HK-2 (cell line): ENCODE measurements at regions not wholly inside any gene's neighbourhood (a gene's known extent, or its start where the extent isn't known, plus 50 kb on each side); places are given as distances from the start of the nearest gene placed in this dataset.
"Not testable (repeated sequence)": the region's sequence is repeated elsewhere in the genome, so short reads cannot be mapped to it uniquely, and the experiment has no call there.

Source experiments
- DNase-seq: peaks from one replicate; pipeline ENCODE4 v3.0.0-alpha.2; 2018; ENCODE audit not compliant: unreplicated experiment

DNA sequence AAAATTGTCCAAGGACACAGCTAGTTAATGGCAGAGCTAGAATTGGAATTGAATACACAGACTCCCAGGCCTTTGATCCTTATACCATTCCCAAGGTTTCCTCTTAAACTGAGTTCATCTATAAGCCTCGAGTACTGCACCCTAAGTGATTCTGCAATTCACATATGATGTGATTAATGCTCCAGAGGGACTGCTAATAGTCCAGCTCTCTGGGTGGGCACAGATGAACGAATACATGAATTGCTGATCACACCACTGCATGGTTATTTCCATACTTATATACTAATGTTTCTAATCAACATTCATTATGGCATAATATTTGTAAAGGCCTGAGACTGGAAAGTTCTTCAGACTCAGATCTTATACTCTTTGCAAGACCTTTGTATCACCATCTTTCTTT is 101.8 kb downstream of the NUFIP1 start:
- no peak for DNase-seq

DNA sequence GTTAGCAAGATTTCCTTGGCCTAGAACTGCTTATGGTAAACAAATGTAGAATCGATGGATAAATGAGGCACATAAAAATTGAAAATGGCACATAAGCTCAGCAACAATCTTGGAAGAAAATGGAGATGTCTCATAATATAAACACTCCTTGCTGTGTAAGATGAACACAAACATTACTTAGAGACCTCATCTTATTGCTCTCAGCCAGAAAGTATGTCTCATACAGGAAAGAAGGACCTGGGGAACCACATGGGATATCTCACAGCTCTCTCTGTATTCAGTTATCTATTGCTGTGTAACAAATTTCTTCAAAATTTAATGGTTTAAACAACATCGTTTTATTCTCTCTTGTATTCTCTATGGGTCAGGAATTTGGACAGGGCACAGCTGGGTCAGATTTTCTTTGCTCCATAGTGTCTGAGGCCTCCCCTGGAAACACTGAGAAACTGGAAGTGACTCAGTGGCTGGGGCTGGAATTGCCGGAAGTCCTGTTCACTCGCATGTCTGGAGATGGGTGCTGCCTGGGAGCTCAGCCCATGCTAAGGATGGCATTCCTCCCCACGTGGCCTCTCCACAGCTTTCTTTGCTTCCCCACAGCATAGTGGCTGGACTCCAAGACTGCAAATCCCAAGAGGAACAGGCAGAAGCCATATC is 105.1 kb downstream of the NUFIP1 start:
- DNase-seq: peak; percentile 3

DNA sequence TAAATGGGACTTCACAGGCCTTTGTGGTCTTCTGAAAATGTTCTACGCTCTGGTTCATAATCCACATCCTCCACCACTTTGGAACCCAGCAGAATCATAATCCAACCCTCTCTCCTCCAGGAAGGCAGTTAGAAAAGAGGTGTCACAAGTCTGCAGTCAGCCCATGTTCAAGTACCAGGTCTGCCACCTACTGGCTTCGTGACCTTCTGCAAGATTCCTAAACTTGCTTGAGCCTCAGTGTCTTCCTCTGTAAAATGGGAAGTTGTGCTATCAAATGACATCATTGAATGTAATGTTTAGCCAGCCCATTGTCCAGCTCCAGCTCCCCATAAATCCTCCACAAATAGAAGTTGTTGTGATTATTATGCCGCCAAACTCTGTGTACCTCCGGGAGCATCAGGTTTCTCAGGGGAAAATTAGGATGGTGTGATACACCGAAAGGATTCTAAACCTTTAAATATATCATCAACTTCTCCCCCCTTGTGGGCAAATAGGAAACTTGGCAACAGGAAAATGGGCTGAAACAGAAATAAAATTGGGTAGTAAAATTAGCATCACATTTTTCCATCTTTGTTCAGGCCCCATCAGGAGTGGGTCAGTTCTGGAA is 109.7 kb downstream of the NUFIP1 start:
- DNase-seq: peak; percentile 15

DNA sequence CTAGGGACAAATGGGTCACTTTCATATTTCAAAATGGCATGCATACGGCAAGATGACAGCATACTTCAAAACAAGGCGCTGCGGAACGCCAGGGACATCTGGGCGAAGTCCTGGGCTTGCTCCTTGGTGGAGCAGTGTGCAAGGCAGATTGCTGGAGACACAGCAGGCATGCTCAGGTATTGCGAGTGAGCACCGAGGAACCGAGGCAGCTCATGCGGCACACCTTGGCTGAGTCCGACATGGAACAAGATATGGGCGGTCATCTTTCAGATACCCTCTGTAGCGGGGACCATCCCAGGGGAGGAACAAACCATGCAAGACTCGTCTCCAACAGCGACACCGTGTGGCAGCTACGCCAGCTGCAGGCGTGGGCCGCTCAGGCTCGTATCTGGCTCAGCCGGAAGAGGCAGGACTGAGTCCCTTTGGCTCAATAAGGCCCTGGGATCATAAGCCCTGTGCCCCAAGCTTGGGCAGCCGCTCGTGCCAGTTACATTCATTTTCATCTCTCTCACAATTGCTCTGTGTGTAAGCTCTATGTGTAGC is 112.4 kb downstream of the NUFIP1 start:
- DNase-seq: no peak

GRCh38 chr13:44874886-44875630 is 114.2 kb downstream of the NUFIP1 start:
- peak; percentile 22 for DNase-seq

- no peak for DNase-seq
Observed at GRCh38 chr13:44874176-44874575, 115.1 kb downstream of the NUFIP1 start.

DNA sequence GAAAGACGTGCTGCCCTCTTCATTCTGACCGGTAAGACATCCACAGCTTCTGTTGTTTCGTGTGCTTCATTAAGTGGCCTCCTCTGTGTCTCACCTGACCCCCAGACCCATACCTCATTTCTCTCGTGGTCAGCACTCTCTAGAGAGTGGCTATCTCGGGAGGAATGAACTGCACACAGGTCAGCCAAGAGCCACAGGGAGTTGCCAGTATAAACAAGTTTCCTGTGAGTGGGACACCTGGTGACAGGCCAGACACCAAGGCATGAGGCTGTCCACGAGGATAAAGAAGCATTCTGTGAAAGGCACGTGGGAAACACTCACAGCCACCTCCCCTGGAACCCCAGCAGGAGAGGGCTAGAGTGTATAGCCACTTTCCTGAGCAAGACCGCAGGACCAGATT is 115.8 kb downstream of the NUFIP1 start:
- DNase-seq: no peak

DNA sequence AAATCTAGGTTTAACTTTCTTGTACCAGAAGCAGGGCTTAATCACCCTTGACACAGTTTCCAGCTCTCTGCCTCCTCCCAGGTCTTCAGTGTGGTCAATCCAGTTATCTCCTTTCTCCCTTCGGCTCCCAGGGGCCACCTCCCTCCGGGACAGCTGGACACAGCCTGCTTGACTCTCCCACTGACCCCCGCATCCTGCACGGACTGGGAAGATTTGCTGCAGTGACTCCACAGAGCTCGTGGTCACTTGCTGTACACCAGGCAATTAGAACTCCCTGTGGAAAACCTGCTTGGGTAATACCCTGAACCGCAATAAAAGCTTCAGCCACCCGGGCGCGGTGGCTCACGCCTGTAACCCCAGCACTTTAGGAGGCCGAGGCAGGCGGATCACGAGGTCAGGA is 116.5 kb downstream of the NUFIP1 start:
- DNase-seq: no peak

DNA sequence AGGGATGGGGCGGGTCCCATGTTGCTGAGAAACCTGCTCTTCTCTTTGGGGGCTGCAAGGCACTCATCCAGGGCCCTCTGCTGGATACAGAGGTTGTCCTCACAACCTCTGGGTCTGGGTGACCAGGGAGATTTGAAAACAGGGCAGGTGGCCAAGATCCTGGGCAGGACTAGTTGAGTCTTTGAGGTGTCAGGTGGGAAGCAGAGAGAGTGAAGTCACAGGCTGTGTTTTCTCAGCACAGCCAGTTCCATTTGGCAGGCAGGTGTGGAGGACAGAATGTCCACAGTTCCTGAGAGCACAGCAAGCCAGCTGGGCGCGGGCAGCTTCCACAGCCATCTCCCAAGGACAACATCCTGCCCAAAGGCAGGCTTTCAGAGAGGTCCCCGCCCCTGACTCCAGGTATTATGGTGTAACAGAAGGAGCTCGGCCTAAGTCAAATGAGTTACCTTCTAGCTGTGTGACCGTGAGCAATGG is 118.8 kb downstream of the NUFIP1 start:
- no peak for DNase-seq

DNA sequence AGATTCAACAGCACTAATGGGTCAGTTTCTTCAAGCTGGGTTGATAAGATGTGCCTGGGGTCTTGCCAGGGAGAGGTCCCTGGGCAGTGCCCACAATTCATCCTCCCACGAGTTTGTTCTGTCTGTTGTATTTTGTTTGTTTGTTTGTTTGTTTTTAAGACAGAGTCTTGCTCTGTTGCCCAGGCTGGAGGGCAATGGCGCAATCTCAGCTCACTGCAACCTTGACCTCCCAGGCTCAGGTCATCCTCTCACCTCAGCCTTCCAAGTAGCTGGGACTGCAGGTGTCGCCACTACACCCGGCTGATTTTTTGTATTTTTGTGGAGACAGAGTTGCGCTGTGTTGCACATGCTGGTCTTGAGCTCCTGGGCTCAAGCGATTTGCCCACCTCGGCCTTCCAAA is 120.1 kb downstream of the NUFIP1 start:
- no peak for DNase-seq

GRCh38 chr13:44868397-44868796 is 120.9 kb downstream of the NUFIP1 start:
- no peak for DNase-seq

- no peak for DNase-seq
Observed at GRCh38 chr13:44867825-44868224, 121.4 kb downstream of the NUFIP1 start.

DNA sequence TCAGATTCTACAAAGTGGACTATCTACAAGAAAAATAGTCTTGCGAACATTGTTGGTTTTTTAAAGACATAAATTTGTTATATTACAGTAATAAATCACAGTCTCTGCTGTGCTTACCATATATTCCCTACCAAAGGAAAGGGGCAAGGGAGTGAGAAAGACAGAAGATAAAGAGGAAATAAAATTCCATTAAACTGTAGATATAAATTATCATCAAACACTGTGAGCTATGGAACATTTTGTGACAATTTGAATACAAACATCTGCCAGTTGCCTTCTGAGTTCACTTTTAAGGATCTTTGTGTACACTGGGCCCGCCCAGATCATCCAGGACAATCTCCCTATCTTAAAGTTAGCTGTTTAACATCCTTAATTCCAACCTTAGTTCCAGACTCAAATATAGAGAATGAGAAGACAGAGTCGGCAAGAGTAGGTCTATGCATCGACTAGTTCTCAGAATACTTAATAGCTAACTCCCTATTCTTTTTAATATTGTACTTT is 122.8 kb downstream of the NUFIP1 start:
- no peak for DNase-seq

GRCh38 chr13:44865722-44866410 is 123.4 kb downstream of the NUFIP1 start:
- no peak for DNase-seq

DNA sequence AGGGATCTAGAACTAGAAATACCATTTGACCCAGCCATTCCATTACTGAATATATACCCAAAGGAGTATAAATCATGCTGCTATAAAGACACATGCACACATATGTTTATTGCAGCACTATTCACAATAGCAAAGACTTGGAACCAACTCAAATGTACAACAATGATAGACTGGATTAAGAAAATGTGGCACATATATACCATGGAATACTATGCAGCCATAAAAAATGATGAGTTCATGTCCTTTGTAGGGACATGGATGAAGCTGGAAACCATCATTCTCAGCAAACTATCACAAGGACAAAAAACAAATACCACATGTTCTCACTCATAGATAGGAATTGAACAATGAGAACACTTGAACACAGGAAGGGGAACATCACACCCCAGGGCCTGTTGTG is 125.6 kb downstream of the NUFIP1 start:
- DNase-seq: not testable (repeated sequence)

DNA sequence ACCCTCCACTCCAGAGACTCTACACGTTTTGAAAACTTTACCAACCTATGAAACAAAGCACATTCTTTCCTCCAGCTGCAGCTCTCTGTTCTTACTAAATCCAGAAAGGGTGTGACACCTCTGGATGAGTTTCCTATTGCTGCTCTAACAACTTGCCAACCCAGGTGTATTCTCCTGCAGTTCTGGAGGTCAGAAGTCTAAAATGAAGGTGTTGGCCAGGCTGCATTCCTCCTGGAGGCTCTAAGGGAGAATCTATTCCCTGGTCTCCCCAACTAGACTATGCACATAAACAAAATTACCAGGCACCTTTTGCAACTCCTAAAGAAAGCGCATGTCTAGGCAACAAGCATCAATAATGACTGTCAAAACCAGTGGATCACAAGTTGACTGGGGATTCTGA is 128.8 kb downstream of the NUFIP1 start:
- no peak for DNase-seq

DNA sequence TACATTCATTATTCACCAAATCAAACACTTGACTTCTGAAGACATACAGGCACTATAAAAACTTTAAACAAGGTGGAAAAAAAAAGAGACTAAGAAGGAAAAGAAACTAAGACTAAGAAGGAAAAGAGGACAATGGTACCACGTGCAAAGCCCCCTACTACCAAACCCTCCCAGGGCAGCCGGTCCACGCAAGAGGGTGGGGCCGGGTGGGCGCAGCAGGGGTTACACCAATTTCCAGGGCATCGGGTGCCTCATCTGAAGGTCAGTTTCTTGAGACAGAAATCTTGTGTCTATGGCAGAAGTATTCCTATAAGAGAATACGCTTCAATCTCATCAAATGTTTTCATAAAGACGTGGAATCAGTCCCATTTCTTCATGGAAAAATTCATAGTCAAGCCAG is 131.5 kb downstream of the NUFIP1 start:
- DNase-seq: no peak

GRCh38 chr13:44857061-44857460 is 132.2 kb downstream of the NUFIP1 start:
- no peak for DNase-seq

DNA sequence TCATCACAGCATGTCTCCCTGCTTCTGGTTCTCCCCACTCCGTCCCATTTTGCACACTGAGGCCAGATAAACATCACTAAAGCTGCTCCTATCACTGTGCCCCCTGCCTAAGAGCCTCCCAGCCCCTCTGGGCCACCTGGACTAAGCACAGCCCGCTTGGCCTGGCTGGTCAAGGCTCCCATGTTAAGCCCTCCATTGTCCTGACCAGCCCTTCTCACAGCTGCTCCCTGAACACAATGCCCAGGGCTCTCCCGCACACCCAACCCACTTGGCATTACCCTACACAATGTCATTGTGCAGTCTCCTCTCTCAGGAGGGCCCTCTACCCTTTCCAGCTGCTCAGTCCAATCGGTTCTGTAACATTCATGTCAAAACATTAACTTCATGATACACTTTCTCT is 133.4 kb downstream of the NUFIP1 start:
- no peak for DNase-seq

DNA sequence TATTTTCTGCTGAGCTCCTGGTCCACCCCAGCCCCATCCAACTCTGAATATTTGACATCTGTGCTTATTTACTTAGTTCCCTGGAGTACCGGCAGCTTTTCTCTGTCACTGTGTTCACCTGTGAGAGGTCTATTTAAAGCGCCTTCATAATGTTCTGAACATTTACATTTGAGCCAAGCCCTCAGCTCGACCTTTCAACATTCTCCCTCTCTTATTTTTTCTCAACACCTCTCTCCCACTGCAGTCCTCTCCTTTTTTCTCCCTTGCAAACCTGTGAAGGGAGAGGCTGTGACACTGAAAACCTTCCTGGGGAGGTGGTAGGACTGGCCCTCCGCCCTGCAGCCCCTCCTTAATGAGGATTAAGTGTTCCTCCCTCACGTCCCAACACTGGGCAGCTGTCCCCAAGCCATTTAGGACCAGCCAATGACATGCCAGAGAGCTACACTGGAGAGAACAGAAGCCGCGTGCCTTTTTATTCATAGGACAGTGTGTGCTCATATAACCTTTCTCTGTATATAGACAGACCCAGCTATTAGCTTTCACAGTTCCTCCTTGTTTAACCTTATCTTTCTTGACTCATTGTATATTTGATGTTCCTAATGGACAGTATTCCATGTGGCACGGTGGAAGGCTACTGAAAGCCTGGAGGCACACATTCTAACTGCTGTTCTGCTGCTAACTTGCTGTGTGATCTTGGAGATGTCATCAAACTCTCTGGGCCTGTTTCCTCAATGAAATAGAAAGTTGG is 134.8 kb downstream of the NUFIP1 start:
- no peak for DNase-seq

DNA sequence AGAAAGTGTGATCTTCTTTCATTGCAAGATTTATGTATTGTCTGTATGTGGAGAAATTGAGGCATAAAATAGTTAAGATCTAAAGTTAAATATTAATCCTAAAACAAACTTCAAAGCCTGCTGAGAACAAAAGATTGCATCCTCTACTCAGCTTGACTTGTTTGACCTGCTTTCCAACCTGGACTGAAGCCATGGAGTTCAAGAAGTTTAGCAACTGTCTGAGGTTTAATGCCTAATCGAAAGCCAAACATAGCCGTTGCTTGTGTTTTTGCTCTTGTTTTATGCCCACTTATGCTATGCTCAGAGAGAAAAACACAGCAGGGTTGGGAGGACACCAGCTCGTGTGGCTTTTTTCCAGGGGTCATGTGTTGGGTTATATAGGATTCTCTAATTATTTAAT is 135.6 kb downstream of the NUFIP1 start:
- DNase-seq: no peak
